ENCODE measurements at regions not wholly inside any gene's neighbourhood (a gene's known extent, or its start where the extent isn't known, plus 50 kb on each side); places are given as distances from the start of the nearest gene placed in this dataset.
"Not testable (repeated sequence)": the region's sequence is repeated elsewhere in the genome, so short reads cannot be mapped to it uniquely, and the experiment has no call there.

- Histone ChIP-seq H3K9me3 (ENCODE audit: control insufficient read depth in 1 of 2, low read length in 2 of 2) (no peaks in the 10 kb centered on the region), H3K27me3 (ENCODE audit: low read depth, low read length) (no peaks in the 10 kb centered on the region), H3K4me3 (ENCODE audit: low read depth in 1 of 2, low read length in 2 of 2) (no peak overlapping the region), H3K27ac (ENCODE audit: low read length) (no peak overlapping the region), H3K36me3 (ENCODE audit: control insufficient read depth in 1 of 2, insufficient read depth in 2 of 2, low read length in 2 of 2) (no peaks in the 10 kb centered on the region), H3K4me1 (ENCODE audit: control insufficient read depth in 1 of 2, insufficient read depth in 2 of 2, low read length in 2 of 2) (no peaks in the 10 kb centered on the region)
Measured at GRCh38 chr7:51446785-51447184, 130.2 kb upstream of the COBL start.

- no peaks in the 10 kb centered on the region for H3K27me3 ChIP-seq (ENCODE audit: low read depth, low read length)
- no peak overlapping the region for H3K27ac ChIP-seq (ENCODE audit: low read length)
- H3K9me3 ChIP-seq (ENCODE audit: control insufficient read depth in 1 of 2, low read length in 2 of 2) = no peaks in the 10 kb centered on the region
- no peak overlapping the region for H3K4me3 ChIP-seq (ENCODE audit: low read depth in 1 of 2, low read length in 2 of 2)
- H3K36me3 ChIP-seq (ENCODE audit: control insufficient read depth in 1 of 2, insufficient read depth in 2 of 2, low read length in 2 of 2) = no peaks in the 10 kb centered on the region
- no peaks in the 10 kb centered on the region for H3K4me1 ChIP-seq (ENCODE audit: control insufficient read depth in 1 of 2, insufficient read depth in 2 of 2, low read length in 2 of 2)
Measured at GRCh38 chr7:51446356-51446755, 129.7 kb upstream of the COBL start.

- H3K36me3 ChIP-seq (ENCODE audit: control insufficient read depth in 1 of 2, insufficient read depth in 2 of 2, low read length in 2 of 2) = no peaks in the 10 kb centered on the region
- no peaks in the 10 kb centered on the region for H3K4me1 ChIP-seq (ENCODE audit: control insufficient read depth in 1 of 2, insufficient read depth in 2 of 2, low read length in 2 of 2)
- no peaks in the 10 kb centered on the region for H3K27me3 ChIP-seq (ENCODE audit: low read depth, low read length)
- H3K4me3 ChIP-seq (ENCODE audit: low read depth in 1 of 2, low read length in 2 of 2) = no peak overlapping the region
- H3K9me3 ChIP-seq (ENCODE audit: control insufficient read depth in 1 of 2, low read length in 2 of 2) = no peaks in the 10 kb centered on the region
- no peak overlapping the region for H3K27ac ChIP-seq (ENCODE audit: low read length)
Measured at GRCh38 chr7:51444936-51445335, 128.3 kb upstream of the COBL start.

GRCh38 chr7:51430480-51431086 lies 114.0 kb upstream of the COBL start:
- no peaks in the 10 kb centered on the region for H3K27me3 ChIP-seq (ENCODE audit: low read depth, low read length)
- no peak overlapping the region for H3K4me3 ChIP-seq (ENCODE audit: low read depth in 1 of 2, low read length in 2 of 2)
- H3K27ac ChIP-seq (ENCODE audit: low read length) = no peak overlapping the region
- no peaks in the 10 kb centered on the region for H3K36me3 ChIP-seq (ENCODE audit: control insufficient read depth in 1 of 2, insufficient read depth in 2 of 2, low read length in 2 of 2)
- no peaks in the 10 kb centered on the region for H3K9me3 ChIP-seq (ENCODE audit: control insufficient read depth in 1 of 2, low read length in 2 of 2)
- H3K4me1 ChIP-seq (ENCODE audit: control insufficient read depth in 1 of 2, insufficient read depth in 2 of 2, low read length in 2 of 2) = no peaks in the 10 kb centered on the region

GRCh38 chr7:51428217-51428887 lies 111.7 kb upstream of the COBL start:
- H3K36me3 ChIP-seq (ENCODE audit: control insufficient read depth in 1 of 2, insufficient read depth in 2 of 2, low read length in 2 of 2) = no peaks in the 10 kb centered on the region
- no peaks in the 10 kb centered on the region for H3K27me3 ChIP-seq (ENCODE audit: low read depth, low read length)
- H3K9me3 ChIP-seq (ENCODE audit: control insufficient read depth in 1 of 2, low read length in 2 of 2) = no peaks in the 10 kb centered on the region
- no peaks in the 10 kb centered on the region for H3K4me1 ChIP-seq (ENCODE audit: control insufficient read depth in 1 of 2, insufficient read depth in 2 of 2, low read length in 2 of 2)
- no peak overlapping the region for H3K27ac ChIP-seq (ENCODE audit: low read length)
- no peak overlapping the region for H3K4me3 ChIP-seq (ENCODE audit: low read depth in 1 of 2, low read length in 2 of 2)

GRCh38 chr7:51426163-51426562 lies 109.6 kb upstream of the COBL start:
- Histone ChIP-seq H3K9me3 (ENCODE audit: control insufficient read depth in 1 of 2, low read length in 2 of 2) (no peaks in the 10 kb centered on the region), H3K4me3 (ENCODE audit: low read depth in 1 of 2, low read length in 2 of 2) (no peak overlapping the region), H3K36me3 (ENCODE audit: control insufficient read depth in 1 of 2, insufficient read depth in 2 of 2, low read length in 2 of 2) (no peaks in the 10 kb centered on the region), H3K4me1 (ENCODE audit: control insufficient read depth in 1 of 2, insufficient read depth in 2 of 2, low read length in 2 of 2) (no peaks in the 10 kb centered on the region), H3K27ac (ENCODE audit: low read length) (no peak overlapping the region), H3K27me3 (ENCODE audit: low read depth, low read length) (no peaks in the 10 kb centered on the region)

- not testable (repeated sequence) for H3K4me1 ChIP-seq (ENCODE audit: control insufficient read depth in 1 of 2, insufficient read depth in 2 of 2, low read length in 2 of 2); H3K4me3 ChIP-seq (ENCODE audit: low read depth in 1 of 2, low read length in 2 of 2); H3K27me3 ChIP-seq (ENCODE audit: low read depth, low read length); H3K27ac ChIP-seq (ENCODE audit: low read length); H3K9me3 ChIP-seq (ENCODE audit: control insufficient read depth in 1 of 2, low read length in 2 of 2); H3K36me3 ChIP-seq (ENCODE audit: control insufficient read depth in 1 of 2, insufficient read depth in 2 of 2, low read length in 2 of 2)
Measured at GRCh38 chr7:51409934-51410333, 93.3 kb upstream of the COBL start.

GRCh38 chr7:51397608-51398007 lies 81.0 kb upstream of the COBL start:
- not testable (repeated sequence) for H3K4me1 ChIP-seq (ENCODE audit: control insufficient read depth in 1 of 2, insufficient read depth in 2 of 2, low read length in 2 of 2); H3K4me3 ChIP-seq (ENCODE audit: low read depth in 1 of 2, low read length in 2 of 2); H3K9me3 ChIP-seq (ENCODE audit: control insufficient read depth in 1 of 2, low read length in 2 of 2); H3K27ac ChIP-seq (ENCODE audit: low read length); H3K36me3 ChIP-seq (ENCODE audit: control insufficient read depth in 1 of 2, insufficient read depth in 2 of 2, low read length in 2 of 2); H3K27me3 ChIP-seq (ENCODE audit: low read depth, low read length)

- not testable (repeated sequence) for H3K9me3 ChIP-seq (ENCODE audit: control insufficient read depth in 1 of 2, low read length in 2 of 2)
Measured at GRCh38 chr7:51393003-51393402, 76.4 kb upstream of the COBL start.

GRCh38 chr7:51389952-51390351 lies 73.3 kb upstream of the COBL start:
- not testable (repeated sequence) for H3K27me3 ChIP-seq (ENCODE audit: low read depth, low read length); H3K27ac ChIP-seq (ENCODE audit: low read length); H3K4me1 ChIP-seq (ENCODE audit: control insufficient read depth in 1 of 2, insufficient read depth in 2 of 2, low read length in 2 of 2); H3K36me3 ChIP-seq (ENCODE audit: control insufficient read depth in 1 of 2, insufficient read depth in 2 of 2, low read length in 2 of 2); H3K4me3 ChIP-seq (ENCODE audit: low read depth in 1 of 2, low read length in 2 of 2); H3K9me3 ChIP-seq (ENCODE audit: control insufficient read depth in 1 of 2, low read length in 2 of 2)

More at GRCh38 chr7:51393003-51393402, 76.4 kb upstream of the COBL start:
- not testable (repeated sequence) for H3K27me3 ChIP-seq (ENCODE audit: low read depth, low read length); H3K4me1 ChIP-seq (ENCODE audit: control insufficient read depth in 1 of 2, insufficient read depth in 2 of 2, low read length in 2 of 2); H3K27ac ChIP-seq (ENCODE audit: low read length); H3K4me3 ChIP-seq (ENCODE audit: low read depth in 1 of 2, low read length in 2 of 2); H3K36me3 ChIP-seq (ENCODE audit: control insufficient read depth in 1 of 2, insufficient read depth in 2 of 2, low read length in 2 of 2)

- not testable (repeated sequence) for H3K9me3 ChIP-seq (ENCODE audit: control insufficient read depth in 1 of 2, low read length in 2 of 2); H3K4me1 ChIP-seq (ENCODE audit: control insufficient read depth in 1 of 2, insufficient read depth in 2 of 2, low read length in 2 of 2); H3K4me3 ChIP-seq (ENCODE audit: low read depth in 1 of 2, low read length in 2 of 2); H3K27ac ChIP-seq (ENCODE audit: low read length); H3K27me3 ChIP-seq (ENCODE audit: low read depth, low read length); H3K36me3 ChIP-seq (ENCODE audit: control insufficient read depth in 1 of 2, insufficient read depth in 2 of 2, low read length in 2 of 2)
Measured at GRCh38 chr7:51389216-51389812, 72.7 kb upstream of the COBL start.

- H3K9me3 ChIP-seq (ENCODE audit: control insufficient read depth in 1 of 2, low read length in 2 of 2); H3K27ac ChIP-seq (ENCODE audit: low read length); H3K27me3 ChIP-seq (ENCODE audit: low read depth, low read length); H3K4me3 ChIP-seq (ENCODE audit: low read depth in 1 of 2, low read length in 2 of 2); H3K4me1 ChIP-seq (ENCODE audit: control insufficient read depth in 1 of 2, insufficient read depth in 2 of 2, low read length in 2 of 2); H3K36me3 ChIP-seq (ENCODE audit: control insufficient read depth in 1 of 2, insufficient read depth in 2 of 2, low read length in 2 of 2): not testable (repeated sequence)
Measured at GRCh38 chr7:51388241-51388640, 71.6 kb upstream of the COBL start.

Measured in muscle layer of duodenum (tissue), 2 donors.